ENCODE measurements at regions not wholly inside any gene's neighbourhood (a gene's known extent, or its start where the extent isn't known, plus 50 kb on each side); places are given as distances from the start of the nearest gene placed in this dataset.
"Not testable (repeated sequence)": the region's sequence is repeated elsewhere in the genome, so short reads cannot be mapped to it uniquely, and the experiment has no call there.

DNA sequence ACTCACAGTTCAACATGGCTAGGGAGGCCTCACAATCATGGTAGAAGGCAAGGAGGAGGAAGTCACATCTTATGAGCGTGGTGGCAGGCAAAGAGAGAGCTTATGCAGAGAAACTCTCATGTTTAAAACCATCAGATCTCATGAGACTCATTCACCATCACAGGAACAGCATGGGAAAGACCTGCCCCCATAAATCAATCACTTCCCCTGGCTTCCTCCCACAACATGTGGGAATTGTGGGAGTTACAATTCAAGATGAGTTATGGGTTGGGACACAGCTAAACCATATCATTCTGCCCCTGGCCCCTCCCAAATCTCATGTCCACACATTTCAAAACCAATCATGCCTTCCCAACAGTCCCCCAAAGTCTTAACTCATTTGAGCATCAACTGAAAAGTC lies 268.8 kb upstream of the SPAG17 start:
- not testable (repeated sequence) for TF ChIP-seq CTCF (IDR thresholded peaks at IDR 0.05; ENCODE audit: borderline replicate concordance, extremely low read depth, low read length, poor library complexity, severe bottlenecking); EZH2 (IDR thresholded peaks at IDR 0.05; ENCODE audit: borderline replicate concordance, low read depth, low read length, severe bottlenecking)

Data from DND-41 (cell line).